ENCODE measurements at regions not wholly inside any gene's neighbourhood (a gene's known extent, or its start where the extent isn't known, plus 50 kb on each side); places are given as distances from the start of the nearest gene placed in this dataset.
"Not testable (repeated sequence)": the region's sequence is repeated elsewhere in the genome, so short reads cannot be mapped to it uniquely, and the experiment has no call there.

GRCh38 chr9:68627104-68627503, 77.9 kb upstream of the PIP5K1B start:
- H3K4me3 ChIP-seq (ENCODE audit: low read length): no peak overlapping the region
- no peaks in the 10 kb centered on the region for H3K27me3 ChIP-seq (ENCODE audit: insufficient read depth, low read length)
- H3K4me1 ChIP-seq (ENCODE audit: insufficient read depth, low read length): no peaks in the 10 kb centered on the region
- H3K9me3 ChIP-seq (ENCODE audit: low read length): no peaks in the 10 kb centered on the region
- H3K36me3 ChIP-seq (ENCODE audit: insufficient read depth, low read length): no peaks in the 10 kb centered on the region
- no peak overlapping the region for H2AFZ ChIP-seq (ENCODE audit: low read depth, low read length)

GRCh38 chr9:68627594-68627993, 77.4 kb upstream of the PIP5K1B start:
- Histone ChIP-seq H3K27me3 (ENCODE audit: insufficient read depth, low read length) (no peaks in the 10 kb centered on the region), H3K4me3 (ENCODE audit: low read length) (no peak overlapping the region), H3K9me3 (ENCODE audit: low read length) (no peaks in the 10 kb centered on the region), H3K4me1 (ENCODE audit: insufficient read depth, low read length) (no peaks in the 10 kb centered on the region), H3K36me3 (ENCODE audit: insufficient read depth, low read length) (no peaks in the 10 kb centered on the region), H2AFZ (ENCODE audit: low read depth, low read length) (no peak overlapping the region)

GRCh38 chr9:68629042-68629441, 76.0 kb upstream of the PIP5K1B start:
- no peaks in the 10 kb centered on the region for H3K9me3 ChIP-seq (ENCODE audit: low read length)
- no peaks in the 10 kb centered on the region for H3K27me3 ChIP-seq (ENCODE audit: insufficient read depth, low read length)
- no peaks in the 10 kb centered on the region for H3K4me1 ChIP-seq (ENCODE audit: insufficient read depth, low read length)

GRCh38 chr9:68631811-68632210, 73.2 kb upstream of the PIP5K1B start:
- H3K4me3 ChIP-seq (ENCODE audit: low read length): no peak overlapping the region
- no peaks in the 10 kb centered on the region for H3K27me3 ChIP-seq (ENCODE audit: insufficient read depth, low read length)
- no peaks in the 10 kb centered on the region for H3K36me3 ChIP-seq (ENCODE audit: insufficient read depth, low read length)
- H3K9me3 ChIP-seq (ENCODE audit: low read length): no peaks in the 10 kb centered on the region
- no peaks in the 10 kb centered on the region for H3K4me1 ChIP-seq (ENCODE audit: insufficient read depth, low read length)
- no peak overlapping the region for H2AFZ ChIP-seq (ENCODE audit: low read depth, low read length)

More at GRCh38 chr9:68629042-68629441, 76.0 kb upstream of the PIP5K1B start:
- H3K36me3 ChIP-seq (ENCODE audit: insufficient read depth, low read length): no peaks in the 10 kb centered on the region
- H2AFZ ChIP-seq (ENCODE audit: low read depth, low read length): no peak overlapping the region
- no peak overlapping the region for H3K4me3 ChIP-seq (ENCODE audit: low read length)

GRCh38 chr9:68637020-68637419, 68.0 kb upstream of the PIP5K1B start:
- H3K4me1 ChIP-seq (ENCODE audit: insufficient read depth, low read length): no peaks in the 10 kb centered on the region
- H3K4me3 ChIP-seq (ENCODE audit: low read length): no peak overlapping the region
- no peak overlapping the region for H2AFZ ChIP-seq (ENCODE audit: low read depth, low read length)
- H3K27me3 ChIP-seq (ENCODE audit: insufficient read depth, low read length): no peaks in the 10 kb centered on the region
- H3K36me3 ChIP-seq (ENCODE audit: insufficient read depth, low read length): no peaks in the 10 kb centered on the region
- H3K9me3 ChIP-seq (ENCODE audit: low read length): no peaks in the 10 kb centered on the region

- H3K36me3 ChIP-seq (ENCODE audit: insufficient read depth, low read length); H2AFZ ChIP-seq (ENCODE audit: low read depth, low read length); H3K9me3 ChIP-seq (ENCODE audit: low read length); H3K27me3 ChIP-seq (ENCODE audit: insufficient read depth, low read length); H3K4me1 ChIP-seq (ENCODE audit: insufficient read depth, low read length); H3K4me3 ChIP-seq (ENCODE audit: low read length): not testable (repeated sequence)
Observed at GRCh38 chr9:68639261-68639660, 65.8 kb upstream of the PIP5K1B start.

- Histone ChIP-seq H3K4me3 (ENCODE audit: low read length) (no peak overlapping the region), H2AFZ (ENCODE audit: low read depth, low read length) (no peak overlapping the region), H3K9me3 (ENCODE audit: low read length) (no peaks in the 10 kb centered on the region), H3K27me3 (ENCODE audit: insufficient read depth, low read length) (no peaks in the 10 kb centered on the region), H3K4me1 (ENCODE audit: insufficient read depth, low read length) (peaks cover 2% of the 10 kb centered on the region), H3K36me3 (ENCODE audit: insufficient read depth, low read length) (no peaks in the 10 kb centered on the region)
Observed at GRCh38 chr9:68640421-68641089, 64.5 kb upstream of the PIP5K1B start.

- Histone ChIP-seq H2AFZ (ENCODE audit: low read depth, low read length) (peak overlapping the region; percentile 57), H3K4me3 (ENCODE audit: low read length) (no peak overlapping the region), H3K27me3 (ENCODE audit: insufficient read depth, low read length) (no peaks in the 10 kb centered on the region), H3K9me3 (ENCODE audit: low read length) (no peaks in the 10 kb centered on the region), H3K4me1 (ENCODE audit: insufficient read depth, low read length) (peaks cover 2% of the 10 kb centered on the region), H3K36me3 (ENCODE audit: insufficient read depth, low read length) (no peaks in the 10 kb centered on the region)
Observed at GRCh38 chr9:68643901-68644809, 60.9 kb upstream of the PIP5K1B start.

- Histone ChIP-seq H3K4me1 (ENCODE audit: insufficient read depth, low read length) (peaks cover 2% of the 10 kb centered on the region), H3K36me3 (ENCODE audit: insufficient read depth, low read length) (no peaks in the 10 kb centered on the region), H3K27me3 (ENCODE audit: insufficient read depth, low read length) (no peaks in the 10 kb centered on the region), H3K4me3 (ENCODE audit: low read length) (no peak overlapping the region), H2AFZ (ENCODE audit: low read depth, low read length) (no peak overlapping the region), H3K9me3 (ENCODE audit: low read length) (no peaks in the 10 kb centered on the region)
Observed at GRCh38 chr9:68644831-68645230, 60.2 kb upstream of the PIP5K1B start.

- no peaks in the 10 kb centered on the region for H3K9me3 ChIP-seq (ENCODE audit: low read length)
- no peaks in the 10 kb centered on the region for H3K36me3 ChIP-seq (ENCODE audit: insufficient read depth, low read length)
- H3K27me3 ChIP-seq (ENCODE audit: insufficient read depth, low read length): no peaks in the 10 kb centered on the region
- no peak overlapping the region for H3K4me3 ChIP-seq (ENCODE audit: low read length)
- no peak overlapping the region for H2AFZ ChIP-seq (ENCODE audit: low read depth, low read length)
- peaks cover 2% of the 10 kb centered on the region for H3K4me1 ChIP-seq (ENCODE audit: insufficient read depth, low read length)
Observed at GRCh38 chr9:68648164-68648563, 56.9 kb upstream of the PIP5K1B start.

GRCh38 chr9:68648971-68649370, 56.1 kb upstream of the PIP5K1B start:
- no peak overlapping the region for H2AFZ ChIP-seq (ENCODE audit: low read depth, low read length)
- H3K36me3 ChIP-seq (ENCODE audit: insufficient read depth, low read length): no peaks in the 10 kb centered on the region
- no peaks in the 10 kb centered on the region for H3K27me3 ChIP-seq (ENCODE audit: insufficient read depth, low read length)
- H3K4me1 ChIP-seq (ENCODE audit: insufficient read depth, low read length): no peaks in the 10 kb centered on the region
- no peaks in the 10 kb centered on the region for H3K9me3 ChIP-seq (ENCODE audit: low read length)
- H3K4me3 ChIP-seq (ENCODE audit: low read length): no peak overlapping the region

- no peaks in the 10 kb centered on the region for H3K27me3 ChIP-seq (ENCODE audit: insufficient read depth, low read length)
- H3K4me3 ChIP-seq (ENCODE audit: low read length): no peak overlapping the region
- no peaks in the 10 kb centered on the region for H3K36me3 ChIP-seq (ENCODE audit: insufficient read depth, low read length)
- no peaks in the 10 kb centered on the region for H3K9me3 ChIP-seq (ENCODE audit: low read length)
- no peaks in the 10 kb centered on the region for H3K4me1 ChIP-seq (ENCODE audit: insufficient read depth, low read length)
- no peak overlapping the region for H2AFZ ChIP-seq (ENCODE audit: low read depth, low read length)
Observed at GRCh38 chr9:68651280-68651893, 53.7 kb upstream of the PIP5K1B start.

- no peak overlapping the region for H3K4me3 ChIP-seq (ENCODE audit: low read length)
Observed at GRCh38 chr9:68653141-68653595, 51.9 kb upstream of the PIP5K1B start.

More at GRCh38 chr9:68653141-68653595, 51.9 kb upstream of the PIP5K1B start:
- Histone ChIP-seq H2AFZ (ENCODE audit: low read depth, low read length) (no peak overlapping the region), H3K4me1 (ENCODE audit: insufficient read depth, low read length) (no peaks in the 10 kb centered on the region), H3K9me3 (ENCODE audit: low read length) (no peaks in the 10 kb centered on the region), H3K27me3 (ENCODE audit: insufficient read depth, low read length) (no peaks in the 10 kb centered on the region), H3K36me3 (ENCODE audit: insufficient read depth, low read length) (no peaks in the 10 kb centered on the region)
